Activated naive CD4-positive, alpha-beta T cell treated with anti-CD3 and anti-CD28 coated beads, Interleukin-2, amount 10 ng/mL, durations not matched to agents 7 days and 5 days (primary cell): ENCODE measurements at regions not wholly inside any gene's neighbourhood (a gene's known extent, or its start where the extent isn't known, plus 50 kb on each side); places are given as distances from the start of the nearest gene placed in this dataset.
"Not testable (repeated sequence)": the region's sequence is repeated elsewhere in the genome, so short reads cannot be mapped to it uniquely, and the experiment has no call there.

Experiments
- CTCF ChIA-PET: fragments of 350-600 bp; sonication (Branson Sonifier 250); formaldehyde crosslinking; loops from one replicate; lab custom pipeline; 2021; ENCODE audit warnings: antibody characterized with exemption; lab: Charles Lee
- DNase-seq: peaks from one replicate; pipeline ENCODE4 v3.0.0-alpha.2; 2020
- H3K27ac Mint-ChIP-seq: one replicate; pipeline ENCODE4 v1.8.0; 2021; ENCODE audit warnings: mild to moderate bottlenecking, moderate library complexity, mixed read lengths
- H3K27me3 Mint-ChIP-seq: one replicate; pipeline ENCODE4 v1.8.0; 2021; ENCODE audit warnings: mild to moderate bottlenecking, mixed read lengths
- H3K36me3 Mint-ChIP-seq: one replicate; pipeline ENCODE4 v1.8.0; 2021; ENCODE audit warnings: mixed read lengths
- H3K4me1 Mint-ChIP-seq: one replicate; pipeline ENCODE4 v1.8.0; 2021; ENCODE audit warnings: mixed read lengths
- H3K4me3 Mint-ChIP-seq: one replicate; pipeline ENCODE4 v1.8.0; 2021; ENCODE audit warnings: mild to moderate bottlenecking, moderate library complexity, mixed read lengths
- H3K9me3 Mint-ChIP-seq: one replicate; pipeline ENCODE4 v1.8.0; 2021; ENCODE audit warnings: mixed read lengths

DNA sequence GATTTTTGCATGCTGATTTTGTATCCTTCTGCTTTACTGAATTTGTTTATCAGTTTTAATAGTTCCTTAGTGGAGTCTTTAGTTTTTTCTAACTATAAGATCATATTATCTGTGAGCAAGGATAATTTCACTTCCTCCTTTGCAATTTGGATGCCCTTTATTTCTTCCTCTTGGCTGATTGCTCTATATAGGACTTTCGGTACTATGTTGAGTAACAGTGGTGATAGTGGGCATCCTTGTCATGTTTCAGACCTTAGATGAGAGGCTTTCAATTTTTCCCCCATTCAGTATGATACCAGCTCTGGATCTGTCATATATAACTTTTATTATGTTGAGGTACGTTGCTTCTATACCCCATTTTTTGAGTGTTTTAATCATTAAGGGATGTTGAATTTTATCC, 224.5 kb upstream of the CNTNAP4 start:
- Mint-ChIP-seq H3K9me3 (peaks cover 5% of the 10 kb centered on the region), H3K4me1 (no peaks in the 10 kb centered on the region), H3K27me3 (no peaks in the 10 kb centered on the region), H3K4me3 (no peak overlapping the region), H3K27ac (no peak overlapping the region), H3K36me3 (no peaks in the 10 kb centered on the region)
- DNase-seq = no peak
- CTCF ChIA-PET = no interaction called here

DNA sequence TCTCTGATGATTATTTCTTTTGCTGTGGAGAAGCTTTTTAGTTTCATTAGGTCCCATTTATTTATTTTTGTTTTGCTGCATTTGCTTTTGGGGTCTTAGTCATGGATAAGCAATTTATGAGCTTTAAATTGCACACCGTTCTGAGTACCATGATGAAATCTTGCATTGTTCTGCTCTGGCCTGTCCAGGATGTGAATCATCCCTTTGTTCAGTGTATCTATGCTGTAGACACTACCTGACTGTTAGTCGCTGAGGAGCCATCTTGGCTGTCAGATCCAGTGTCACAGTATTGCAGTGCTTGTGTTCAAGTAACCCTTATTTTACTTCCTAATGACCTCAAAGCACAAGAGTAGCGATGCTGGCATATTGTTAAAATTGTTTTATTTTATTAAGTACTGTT, 218.0 kb upstream of the CNTNAP4 start:
- H3K36me3 Mint-ChIP-seq = no peaks in the 10 kb centered on the region
- no peak for DNase-seq
- no peaks in the 10 kb centered on the region for H3K4me1 Mint-ChIP-seq
- no peaks in the 10 kb centered on the region for H3K27me3 Mint-ChIP-seq
- CTCF ChIA-PET = no interaction called here
- H3K9me3 Mint-ChIP-seq = peaks cover 3% of the 10 kb centered on the region
- no peak overlapping the region for H3K27ac Mint-ChIP-seq
- no peak overlapping the region for H3K4me3 Mint-ChIP-seq

DNA sequence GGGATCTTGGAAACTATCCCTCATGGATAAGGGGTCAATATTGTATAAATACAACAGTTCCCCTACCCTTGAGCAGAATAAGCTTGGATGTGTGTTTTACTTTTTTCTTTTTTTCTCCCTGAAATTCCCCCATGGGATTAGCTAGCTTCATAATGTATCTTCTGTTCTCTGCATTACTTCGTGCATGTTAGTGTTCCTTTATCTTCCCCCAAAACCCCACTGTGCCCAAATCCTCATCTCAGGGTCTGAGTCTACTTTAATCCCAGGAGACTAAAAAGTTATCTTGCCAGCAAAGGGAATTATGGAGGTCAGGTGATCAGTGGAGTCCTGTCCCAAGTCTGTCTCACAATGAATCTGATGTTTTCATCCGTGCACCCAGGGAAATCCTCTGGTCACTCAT, 217.5 kb upstream of the CNTNAP4 start:
- Mint-ChIP-seq H3K27me3 (no peaks in the 10 kb centered on the region), H3K9me3 (peaks cover 3% of the 10 kb centered on the region), H3K4me1 (no peaks in the 10 kb centered on the region), H3K4me3 (no peak overlapping the region), H3K27ac (no peak overlapping the region), H3K36me3 (no peaks in the 10 kb centered on the region)
- CTCF ChIA-PET = no interaction called here
- no peak for DNase-seq

- no peaks in the 10 kb centered on the region for H3K27me3 Mint-ChIP-seq
- no peak overlapping the region for H3K4me3 Mint-ChIP-seq
- CTCF ChIA-PET = no interaction called here
- DNase-seq = no peak
- H3K36me3 Mint-ChIP-seq = no peaks in the 10 kb centered on the region
- H3K9me3 Mint-ChIP-seq = peaks cover 3% of the 10 kb centered on the region
- no peak overlapping the region for H3K27ac Mint-ChIP-seq
- H3K4me1 Mint-ChIP-seq = no peaks in the 10 kb centered on the region
Observed at GRCh38 chr16:76071690-76072089, 205.5 kb upstream of the CNTNAP4 start.

GRCh38 chr16:76081967-76082366, 195.2 kb upstream of the CNTNAP4 start:
- no peak overlapping the region for H3K4me3 Mint-ChIP-seq
- CTCF ChIA-PET = no interaction called here
- H3K36me3 Mint-ChIP-seq = no peaks in the 10 kb centered on the region
- no peaks in the 10 kb centered on the region for H3K27me3 Mint-ChIP-seq
- DNase-seq = no peak
- H3K27ac Mint-ChIP-seq = no peak overlapping the region
- peaks cover 2% of the 10 kb centered on the region for H3K9me3 Mint-ChIP-seq
- no peaks in the 10 kb centered on the region for H3K4me1 Mint-ChIP-seq

GRCh38 chr16:76106647-76107046, 170.6 kb upstream of the CNTNAP4 start:
- Mint-ChIP-seq H3K27me3 (no peaks in the 10 kb centered on the region), H3K27ac (no peak overlapping the region), H3K4me3 (no peak overlapping the region), H3K36me3 (no peaks in the 10 kb centered on the region), H3K9me3 (peaks cover 14% of the 10 kb centered on the region), H3K4me1 (no peaks in the 10 kb centered on the region)
- DNase-seq = no peak
- CTCF ChIA-PET = no interaction called here

GRCh38 chr16:76108460-76108859, 168.7 kb upstream of the CNTNAP4 start:
- H3K4me3 Mint-ChIP-seq = no peak overlapping the region
- no peak overlapping the region for H3K27ac Mint-ChIP-seq
- H3K27me3 Mint-ChIP-seq = no peaks in the 10 kb centered on the region
- H3K9me3 Mint-ChIP-seq = peaks cover 6% of the 10 kb centered on the region
- H3K36me3 Mint-ChIP-seq = no peaks in the 10 kb centered on the region
- CTCF ChIA-PET = no interaction called here
- no peak for DNase-seq
- no peaks in the 10 kb centered on the region for H3K4me1 Mint-ChIP-seq

DNA sequence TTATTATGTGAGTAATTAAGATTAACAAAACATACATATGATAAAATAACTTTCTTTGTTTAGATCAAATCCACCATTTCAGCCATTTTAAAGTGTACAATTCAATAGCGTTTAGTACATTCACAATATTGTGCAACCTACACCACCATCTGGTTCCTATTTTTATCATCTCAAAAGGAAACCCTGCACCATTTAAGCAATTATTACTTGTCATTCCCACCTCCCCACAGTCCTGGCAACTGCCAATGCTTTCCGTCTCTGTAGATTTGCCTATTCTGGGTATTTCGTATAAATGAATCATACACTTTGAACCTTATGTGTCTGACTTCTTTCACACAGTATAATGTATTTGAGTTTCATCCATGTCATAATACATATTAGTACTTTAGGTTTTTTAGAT, 162.5 kb upstream of the CNTNAP4 start:
- Mint-ChIP-seq H3K4me1 (no peaks in the 10 kb centered on the region), H3K9me3 (peaks cover 6% of the 10 kb centered on the region), H3K27ac (no peak overlapping the region), H3K36me3 (no peaks in the 10 kb centered on the region), H3K4me3 (no peak overlapping the region), H3K27me3 (no peaks in the 10 kb centered on the region)
- CTCF ChIA-PET = no interaction called here
- no peak for DNase-seq

DNA sequence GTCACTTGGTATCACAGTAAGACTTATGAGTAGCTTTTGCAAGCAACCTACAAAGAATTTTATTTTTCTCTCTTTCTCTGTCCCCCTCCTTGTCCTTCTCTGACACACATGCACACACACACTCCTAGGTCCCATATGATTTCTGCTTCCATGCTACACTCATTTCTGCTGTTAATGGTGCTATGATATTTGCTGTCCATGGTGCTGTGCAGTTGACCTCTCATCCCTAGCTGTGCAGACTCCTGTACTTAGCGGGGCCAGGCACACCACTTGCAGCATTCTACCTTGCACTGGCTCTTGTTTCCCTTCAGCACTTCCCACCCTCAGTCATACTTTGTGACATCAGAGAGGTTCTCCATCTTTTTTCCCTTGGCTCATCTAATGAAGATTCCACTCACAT, 158.9 kb upstream of the CNTNAP4 start:
- H3K27me3 Mint-ChIP-seq = no peaks in the 10 kb centered on the region
- H3K4me3 Mint-ChIP-seq = no peak overlapping the region
- H3K27ac Mint-ChIP-seq = no peak overlapping the region
- CTCF ChIA-PET = no interaction called here
- DNase-seq = no peak
- peaks cover 6% of the 10 kb centered on the region for H3K9me3 Mint-ChIP-seq
- H3K4me1 Mint-ChIP-seq = no peaks in the 10 kb centered on the region
- H3K36me3 Mint-ChIP-seq = no peaks in the 10 kb centered on the region

DNA sequence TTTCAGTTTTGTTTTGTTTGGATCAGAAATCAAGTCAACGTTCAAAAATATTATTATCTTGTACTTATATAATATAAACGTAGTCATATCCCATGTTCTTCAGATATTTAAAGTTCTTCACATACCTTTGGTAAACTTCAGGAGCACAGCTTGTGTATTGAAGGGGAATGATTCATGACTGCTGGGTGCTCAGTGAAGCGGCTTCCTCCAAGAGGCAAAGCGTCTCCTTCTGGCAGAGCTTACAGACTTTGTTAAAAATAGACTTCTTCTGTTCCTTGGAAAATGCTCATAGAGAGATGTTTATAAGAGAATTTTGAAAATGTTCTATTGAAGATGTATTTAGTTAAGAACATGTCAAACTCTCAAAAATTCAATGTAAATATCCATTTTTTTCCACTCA, 155.6 kb upstream of the CNTNAP4 start:
- no peaks in the 10 kb centered on the region for H3K36me3 Mint-ChIP-seq
- CTCF ChIA-PET = no interaction called here
- peaks cover 7% of the 10 kb centered on the region for H3K9me3 Mint-ChIP-seq
- H3K27me3 Mint-ChIP-seq = no peaks in the 10 kb centered on the region
- DNase-seq = no peak
- no peaks in the 10 kb centered on the region for H3K4me1 Mint-ChIP-seq
- H3K4me3 Mint-ChIP-seq = no peak overlapping the region
- no peak overlapping the region for H3K27ac Mint-ChIP-seq

DNA sequence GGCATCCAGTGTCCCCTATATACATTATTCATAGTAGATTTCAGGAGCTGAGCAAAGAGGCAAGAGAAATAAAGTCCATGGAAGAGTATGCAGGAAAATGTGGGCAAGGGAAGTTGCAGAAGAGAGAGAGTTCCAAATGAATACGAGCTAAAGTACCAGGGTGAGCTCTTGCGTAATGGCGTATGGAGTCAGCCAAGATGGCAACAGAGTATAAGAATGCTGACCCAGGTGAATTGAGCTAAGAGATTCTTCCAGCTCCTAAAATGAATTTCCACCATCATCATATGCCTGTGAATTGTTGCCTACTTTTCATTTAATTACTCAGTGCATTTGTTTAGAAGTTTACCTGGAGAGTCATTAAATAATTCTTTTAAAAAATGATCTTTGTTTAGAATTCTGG, 153.2 kb upstream of the CNTNAP4 start:
- H3K27me3 Mint-ChIP-seq = no peaks in the 10 kb centered on the region
- H3K9me3 Mint-ChIP-seq = peaks cover 6% of the 10 kb centered on the region
- H3K36me3 Mint-ChIP-seq = no peaks in the 10 kb centered on the region
- CTCF ChIA-PET = no interaction called here
- no peak overlapping the region for H3K4me3 Mint-ChIP-seq
- DNase-seq = no peak
- no peaks in the 10 kb centered on the region for H3K4me1 Mint-ChIP-seq
- no peak overlapping the region for H3K27ac Mint-ChIP-seq

- CTCF ChIA-PET = no interaction called here
- H3K27ac Mint-ChIP-seq = no peak overlapping the region
- no peak overlapping the region for H3K4me3 Mint-ChIP-seq
- H3K4me1 Mint-ChIP-seq = no peaks in the 10 kb centered on the region
- DNase-seq = no peak
- H3K27me3 Mint-ChIP-seq = no peaks in the 10 kb centered on the region
- no peaks in the 10 kb centered on the region for H3K36me3 Mint-ChIP-seq
- H3K9me3 Mint-ChIP-seq = peaks cover 12% of the 10 kb centered on the region
Observed at GRCh38 chr16:76125871-76126270, 151.3 kb upstream of the CNTNAP4 start.

DNA sequence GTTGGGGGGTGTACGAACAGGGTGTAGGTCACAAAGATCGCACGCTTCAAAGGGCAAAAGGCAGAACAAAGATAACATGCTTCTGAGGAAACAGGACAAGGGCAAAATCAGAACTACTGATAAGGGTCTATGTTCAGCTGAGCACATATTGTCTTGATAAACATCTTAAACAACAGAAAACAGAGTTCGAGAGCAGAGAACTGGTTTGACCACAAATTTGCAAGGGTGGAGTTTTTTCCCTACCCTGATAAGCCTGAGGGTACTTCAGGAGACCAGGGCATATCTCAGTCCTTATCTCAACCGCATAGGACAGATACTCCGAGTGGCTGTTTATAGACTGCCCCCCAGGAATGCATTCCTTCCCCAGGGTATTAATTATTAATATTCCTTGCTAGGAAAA, 139.1 kb upstream of the CNTNAP4 start:
- H3K9me3 Mint-ChIP-seq, DNase-seq, H3K36me3 Mint-ChIP-seq, H3K4me3 Mint-ChIP-seq, H3K4me1 Mint-ChIP-seq, CTCF ChIA-PET, H3K27me3 Mint-ChIP-seq, H3K27ac Mint-ChIP-seq: not testable (repeated sequence)

DNA sequence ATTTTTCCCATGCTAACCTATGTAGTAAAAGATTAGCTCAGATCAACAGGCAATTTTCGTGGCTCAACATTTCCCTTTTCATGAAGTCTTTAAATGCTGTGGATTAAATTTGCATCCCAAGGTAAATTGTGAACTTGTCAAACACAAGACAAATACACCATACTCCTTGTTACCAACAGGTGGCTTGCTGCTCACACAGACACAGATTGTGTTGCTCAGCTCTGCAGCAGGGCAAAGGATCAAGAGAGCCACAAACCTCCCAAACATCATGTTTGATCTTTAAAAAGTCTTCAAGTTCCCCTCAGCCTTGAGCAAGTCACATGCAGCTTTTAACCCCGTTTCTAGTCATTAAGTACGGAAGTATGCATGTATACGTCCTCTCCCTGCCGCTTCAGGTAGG, 119.6 kb upstream of the CNTNAP4 start:
- Mint-ChIP-seq H3K27me3 (no peaks in the 10 kb centered on the region), H3K4me1 (no peaks in the 10 kb centered on the region), H3K27ac (no peak overlapping the region), H3K36me3 (no peaks in the 10 kb centered on the region), H3K9me3 (peaks cover 5% of the 10 kb centered on the region), H3K4me3 (no peak overlapping the region)
- no peak for DNase-seq
- CTCF ChIA-PET = no interaction called here

DNA sequence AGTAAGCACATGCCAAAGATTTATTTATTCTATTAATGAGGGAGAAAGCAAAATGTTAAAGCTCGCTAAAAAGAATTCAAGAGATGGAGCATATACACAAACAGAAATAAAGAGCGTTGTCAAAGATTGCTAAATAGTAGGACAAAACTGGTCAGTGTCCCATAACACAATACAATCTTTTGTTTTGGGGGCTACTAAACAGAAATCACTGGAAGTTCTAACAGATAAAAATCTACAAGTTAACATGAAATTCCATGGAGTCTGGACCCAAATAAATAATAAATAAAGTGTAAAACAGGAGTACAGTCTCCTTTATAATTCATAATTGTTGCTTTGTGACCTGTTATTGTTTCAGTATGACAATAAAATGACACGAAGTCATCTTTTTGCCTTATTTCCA, 115.2 kb upstream of the CNTNAP4 start:
- no peaks in the 10 kb centered on the region for H3K36me3 Mint-ChIP-seq
- peaks cover 2% of the 10 kb centered on the region for H3K9me3 Mint-ChIP-seq
- H3K4me1 Mint-ChIP-seq = no peaks in the 10 kb centered on the region
- no peak for DNase-seq
- CTCF ChIA-PET = no interaction called here
- no peak overlapping the region for H3K27ac Mint-ChIP-seq
- H3K27me3 Mint-ChIP-seq = no peaks in the 10 kb centered on the region
- H3K4me3 Mint-ChIP-seq = no peak overlapping the region

GRCh38 chr16:76164970-76165558, 112.1 kb upstream of the CNTNAP4 start:
- no peaks in the 10 kb centered on the region for H3K36me3 Mint-ChIP-seq
- no peak for DNase-seq
- H3K27me3 Mint-ChIP-seq = no peaks in the 10 kb centered on the region
- no peak overlapping the region for H3K4me3 Mint-ChIP-seq
- H3K4me1 Mint-ChIP-seq = no peaks in the 10 kb centered on the region
- CTCF ChIA-PET = no interaction called here
- no peak overlapping the region for H3K27ac Mint-ChIP-seq
- peaks cover 2% of the 10 kb centered on the region for H3K9me3 Mint-ChIP-seq
